Calu3 (cell line): ENCODE measurements at regions not wholly inside any gene's neighbourhood (a gene's known extent, or its start where the extent isn't known, plus 50 kb on each side); places are given as distances from the start of the nearest gene placed in this dataset.

Experiments used
- BruUV-seq: library from RNA; stranded (reverse); fragments of 400-500 nt; replicated peaks from 2 replicates; lab custom pipeline; 2021; lab: Mats Ljungman, UMichigan
- CTCF ChIA-PET: fragments of 300-600 bp; sonication (Branson Sonifier 250); formaldehyde crosslinking; loops from one replicate; lab custom pipeline; 2022; ENCODE audit warnings: antibody characterized with exemption; lab: Charles Lee
- DNase-seq: peaks from one replicate; pipeline ENCODE4 v3.0.0; 2022
- H3K27ac Mint-ChIP-seq: one replicate; pipeline ENCODE4 v1.8.0; 2022; ENCODE audit warnings: mixed read lengths; ENCODE audit not compliant: unreplicated experiment
- H3K27me3 Mint-ChIP-seq: one replicate; pipeline ENCODE4 v1.8.0; 2022; ENCODE audit warnings: mixed read lengths; ENCODE audit not compliant: unreplicated experiment
- H3K36me3 Mint-ChIP-seq: one replicate; pipeline ENCODE4 v1.8.0; 2022; ENCODE audit warnings: mild to moderate bottlenecking, moderate library complexity, mixed read lengths; ENCODE audit not compliant: insufficient read depth, unreplicated experiment
- H3K4me1 Mint-ChIP-seq: one replicate; pipeline ENCODE4 v1.8.0; 2022; ENCODE audit warnings: mild to moderate bottlenecking, low read depth, mixed read lengths; ENCODE audit not compliant: unreplicated experiment
- H3K4me3 Mint-ChIP-seq: one replicate; pipeline ENCODE4 v1.8.0; 2022; ENCODE audit warnings: mild to moderate bottlenecking, low read depth, moderate library complexity, mixed read lengths; ENCODE audit not compliant: unreplicated experiment
- H3K9me3 Mint-ChIP-seq: one replicate; pipeline ENCODE4 v1.8.0; 2022; ENCODE audit warnings: low read depth, mixed read lengths; ENCODE audit not compliant: unreplicated experiment
- CTCF ChIP-seq: fragments of 200-600 bp; IDR thresholded peaks from one replicate; pipeline ENCODE4 v1.8.0; 2022; ENCODE audit warnings: antibody characterized with exemption; ENCODE audit not compliant: unreplicated experiment
- intact Hi-C: fragments of 100-400 bp; cut with micrococcal nuclease; formaldehyde crosslinking; loops from one replicate; pipeline ENCODE4 v1.10.0; 2022; ENCODE audit not compliant: unreplicated experiment

GRCh38 chr6:139533573-139534471 lies 159.4 kb upstream of the CITED2 start:
- Mint-ChIP-seq H3K9me3 (peaks cover 5% of the 10 kb centered on the region), H3K4me1 (peaks cover 20% of the 10 kb centered on the region), H3K4me3 (peak overlapping the region; percentile 39), H3K27me3 (no peaks in the 10 kb centered on the region), H3K27ac (peak overlapping the region; percentile 25), H3K36me3 (no peaks in the 10 kb centered on the region)
- intact Hi-C loops: loop anchor here (5.0 to 10.0 kb wide), 2 partner anchors 53 to 159 kb away; partner anchors contain the start of gene CITED2
- DNase-seq: no peak
- CTCF ChIA-PET: no interaction called here
- BruUV-seq: no TSS peak
- TF ChIP-seq CTCF: no peak

- no TSS peak for BruUV-seq
- H3K4me3 Mint-ChIP-seq: no peak overlapping the region
- H3K4me1 Mint-ChIP-seq: peaks cover 20% of the 10 kb centered on the region
- no peaks in the 10 kb centered on the region for H3K27me3 Mint-ChIP-seq
- intact Hi-C loops: loop anchor here (5.0 to 10.0 kb wide), 2 partner anchors 54 to 158 kb away; partner anchors contain the start of gene CITED2
- CTCF ChIA-PET: no interaction called here
- H3K27ac Mint-ChIP-seq: peak overlapping the region; percentile 10
- no peak for TF ChIP-seq CTCF
- DNase-seq: no peak
- H3K9me3 Mint-ChIP-seq: peaks cover 5% of the 10 kb centered on the region
- H3K36me3 Mint-ChIP-seq: no peaks in the 10 kb centered on the region
These were observed 158.7 kb upstream of the CITED2 start for GRCh38 chr6:139533171-139533570.

GRCh38 chr6:139531148-139532115 lies 157.0 kb upstream of the CITED2 start:
- no peak for TF ChIP-seq CTCF
- intact Hi-C loops: loop anchor here (5.0 to 10.0 kb wide), 2 partner anchors 56 to 157 kb away; partner anchors contain the start of gene CITED2
- Mint-ChIP-seq H3K27ac (no peak overlapping the region), H3K4me3 (no peak overlapping the region), H3K4me1 (peaks cover 20% of the 10 kb centered on the region), H3K9me3 (peaks cover 5% of the 10 kb centered on the region), H3K36me3 (no peaks in the 10 kb centered on the region), H3K27me3 (no peaks in the 10 kb centered on the region)
- no peak for DNase-seq
- no TSS peak for BruUV-seq
- CTCF ChIA-PET: interaction anchor here (1.2 kb wide), 1 partner anchor 9 kb away, joined by 3 read pairs; no protein-coding TSS in a partner anchor

- no TSS peak for BruUV-seq
- peaks cover 20% of the 10 kb centered on the region for H3K4me1 Mint-ChIP-seq
- intact Hi-C loops: loop anchor here (5.0 to 10.0 kb wide), 2 partner anchors 57 to 156 kb away; partner anchors contain the start of gene CITED2
- DNase-seq: no peak
- H3K36me3 Mint-ChIP-seq: no peaks in the 10 kb centered on the region
- H3K27me3 Mint-ChIP-seq: no peaks in the 10 kb centered on the region
- no peak overlapping the region for H3K27ac Mint-ChIP-seq
- peaks cover 5% of the 10 kb centered on the region for H3K9me3 Mint-ChIP-seq
- no peak for TF ChIP-seq CTCF
- CTCF ChIA-PET: interaction anchor here (1.2 kb wide), 1 partner anchor 9 kb away, joined by 3 read pairs; no protein-coding TSS in a partner anchor
- no peak overlapping the region for H3K4me3 Mint-ChIP-seq
These were observed 156.1 kb upstream of the CITED2 start for GRCh38 chr6:139530561-139530960.
